A673 (cell line): ENCODE measurements at regions not wholly inside any gene's neighbourhood (a gene's known extent, or its start where the extent isn't known, plus 50 kb on each side); places are given as distances from the start of the nearest gene placed in this dataset.

Source experiments
- BruUV-seq: library from RNA; stranded (reverse); fragments of 400-500 nt; replicated peaks from 2 replicates; lab custom pipeline; 2021; lab: Mats Ljungman, UMichigan
- CTCF ChIA-PET: fragments of 300-600 bp; sonication (Branson Sonifier 250); formaldehyde crosslinking; loops from one replicate; lab custom pipeline; 2022; ENCODE audit warnings: antibody characterized with exemption; lab: Charles Lee
- POLR2A ChIA-PET: fragments of 300-600 bp; sonication (Branson Sonifier 250); formaldehyde crosslinking; loops from one replicate; lab custom pipeline; 2022; ENCODE audit warnings: antibody characterized with exemption; ENCODE audit not compliant: low non-redundant PET; lab: Charles Lee
- DNase-seq: peaks from one replicate; pipeline ENCODE4 v3.0.0-alpha.2; 2015; ENCODE audit warnings: low spot score
- H3K27ac ChIP-seq: fragments of 200-600 bp; sonication (generic); 2 replicates; pipeline ENCODE4 v1.5.1; 2016; ENCODE audit warnings: mixed run types, low read depth, mild to moderate bottlenecking, mixed read lengths, antibody characterized with exemption, low read length; ENCODE audit not compliant: poor library complexity, severe bottlenecking
- H3K27me3 ChIP-seq: fragments of 200-600 bp; sonication (generic); replicated peaks from 2 replicates; pipeline ENCODE4 v1.6.1; 2017; ENCODE audit warnings: mixed run types, low read depth, mild to moderate bottlenecking, mixed read lengths, antibody characterized with exemption, low read length; ENCODE audit not compliant: insufficient read depth, poor library complexity
- H3K36me3 ChIP-seq: fragments of 200-600 bp; sonication (generic); 2 replicates; pipeline ENCODE4 v1.6.1; 2016; ENCODE audit warnings: mixed run types, mild to moderate bottlenecking, mixed read lengths, antibody characterized with exemption, low read length; ENCODE audit not compliant: insufficient read depth, poor library complexity, severe bottlenecking
- H3K4me1 ChIP-seq: fragments of 200-600 bp; sonication (generic); 2 replicates; pipeline ENCODE4 v1.6.1; 2017; ENCODE audit warnings: mixed run types, mild to moderate bottlenecking, mixed read lengths, antibody characterized with exemption, low read length; ENCODE audit not compliant: insufficient read depth, poor library complexity, severe bottlenecking
- H3K4me3 ChIP-seq: fragments of 200-600 bp; sonication (generic); 2 replicates; pipeline ENCODE4 v1.5.1; 2016; ENCODE audit warnings: low read depth, mixed run types, mild to moderate bottlenecking, mixed read lengths, low read length; ENCODE audit not compliant: poor library complexity, severe bottlenecking
- H3K9me3 ChIP-seq: fragments of 200-600 bp; sonication (generic); 2 replicates; pipeline ENCODE4 v1.6.1; 2016; ENCODE audit warnings: mixed run types, low read depth, mild to moderate bottlenecking, mixed read lengths, antibody characterized with exemption, low read length; ENCODE audit not compliant: poor library complexity, severe bottlenecking
- CTCF ChIP-seq: fragments of 300-800, 200-600 bp; sonication (generic); conservative IDR thresholded peaks from 2 replicates; pipeline ENCODE4 v1.5.1; 2017; ENCODE audit warnings: low read depth, mild to moderate bottlenecking, antibody characterized with exemption, low read length, moderate library complexity, mixed read lengths
- EZH2 ChIP-seq: fragments of 200-600 bp; sonication (generic); IDR thresholded peaks from 2 replicates; pipeline ENCODE4 v1.6.1; 2017; ENCODE audit warnings: borderline replicate concordance, low read depth, mild to moderate bottlenecking, mixed read lengths, antibody characterized with exemption, low read length; ENCODE audit not compliant: poor library complexity, severe bottlenecking
- intact Hi-C: fragments of 100-400 bp; cut with micrococcal nuclease; formaldehyde crosslinking; loops from one replicate; pipeline ENCODE4 v1.10.0; 2022; ENCODE audit not compliant: unreplicated experiment

DNA sequence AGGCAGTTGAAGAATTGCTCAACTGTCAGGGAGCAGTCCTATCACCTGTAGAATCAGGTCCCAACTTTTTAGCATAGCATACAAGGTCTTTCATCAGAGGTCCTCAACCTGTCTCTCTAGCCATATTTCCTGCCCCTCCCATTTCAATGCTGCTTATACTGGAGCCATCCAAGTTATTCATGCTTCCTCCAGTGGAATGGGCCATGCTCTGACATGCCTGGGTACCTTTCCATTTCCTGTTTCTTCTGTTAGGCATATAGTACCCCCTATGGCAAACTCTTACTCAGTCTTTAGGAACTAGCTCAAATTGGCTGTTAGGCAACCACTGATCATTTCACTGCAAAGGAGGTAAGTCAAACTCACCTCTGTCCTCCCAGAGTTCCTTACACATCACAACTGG, 51.0 kb upstream of the ABCA12 start:
- DNase-seq: no peak
- no TSS peak for BruUV-seq
- Histone ChIP-seq H3K27me3 (no peaks in the 10 kb centered on the region), H3K27ac (no peak overlapping the region), H3K4me3 (no peak overlapping the region), H3K9me3 (no peaks in the 10 kb centered on the region), H3K36me3 (no peaks in the 10 kb centered on the region), H3K4me1 (no peaks in the 10 kb centered on the region)
- POLR2A ChIA-PET: no interaction called here
- TF ChIP-seq CTCF (no peak), EZH2 (no peak)
- CTCF ChIA-PET: no interaction called here
- intact Hi-C loops: no loop called here
